Right ventricle myocardium inferior (tissue), 1 donor: ENCODE measurements at regions not wholly inside any gene's neighbourhood (a gene's known extent, or its start where the extent isn't known, plus 50 kb on each side); places are given as distances from the start of the nearest gene placed in this dataset.

Source experiments
- ATAC-seq: fragments of 200-7000 bp; cut with Tn5 transposase; one replicate; pipeline ENCODE4 v1.9.1; 2020; ENCODE audit warnings: mild to moderate bottlenecking, moderate library complexity
- DNase-seq: peaks from one replicate; pipeline ENCODE4 v3.0.0; 2021; ENCODE audit errors: missing footprints
- intact Hi-C: fragments of 100-400 bp; cut with DNase I; formaldehyde crosslinking; loops from one replicate; pipeline ENCODE4 v1.11.0; 2022
- donor health status: DM: no; HTN: yes; CAD: no; lungs with severe emphysema.

DNA sequence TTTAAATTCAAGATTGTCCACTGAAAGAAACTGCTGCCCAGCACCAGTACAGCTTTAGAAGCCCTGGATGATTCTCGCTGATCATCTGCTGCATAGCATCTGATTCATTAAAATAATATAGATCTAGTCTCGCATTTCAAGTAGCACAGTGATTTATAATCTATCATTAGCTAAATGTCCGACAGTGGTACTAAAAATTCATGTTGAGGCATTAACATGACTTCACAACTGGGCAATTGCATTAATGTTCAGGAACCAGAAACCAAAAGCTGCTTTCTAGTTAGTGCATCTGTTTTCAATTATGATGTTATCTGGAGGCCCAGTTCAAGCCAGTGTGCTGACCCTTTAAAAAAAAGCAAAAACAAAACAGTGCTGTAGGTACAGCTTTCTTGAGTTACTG, 1987.2 kb upstream of the SEL1L start:
- intact Hi-C loops: no loop called here
- ATAC-seq: no peak
- no peak for DNase-seq

DNA sequence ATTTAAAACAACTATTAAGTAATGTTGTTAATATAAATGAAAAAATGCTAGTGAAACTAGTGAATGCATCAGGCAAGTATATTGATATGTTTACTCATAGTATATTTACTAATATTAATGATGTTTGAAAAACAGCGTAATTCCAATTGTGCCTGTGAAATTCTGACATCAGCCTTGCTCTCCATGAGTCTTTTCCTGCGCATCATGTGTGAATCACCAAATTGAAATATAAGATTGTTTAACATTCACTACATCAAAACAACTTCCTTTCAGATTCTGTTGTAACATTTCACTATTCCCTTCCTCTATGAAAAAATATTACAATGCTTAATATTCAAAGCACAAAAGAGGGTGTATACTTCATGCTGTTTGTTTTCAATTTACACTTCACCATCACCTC, 1995.9 kb upstream of the SEL1L start:
- ATAC-seq: no peak
- no peak for DNase-seq
- intact Hi-C loops: no loop called here

DNA sequence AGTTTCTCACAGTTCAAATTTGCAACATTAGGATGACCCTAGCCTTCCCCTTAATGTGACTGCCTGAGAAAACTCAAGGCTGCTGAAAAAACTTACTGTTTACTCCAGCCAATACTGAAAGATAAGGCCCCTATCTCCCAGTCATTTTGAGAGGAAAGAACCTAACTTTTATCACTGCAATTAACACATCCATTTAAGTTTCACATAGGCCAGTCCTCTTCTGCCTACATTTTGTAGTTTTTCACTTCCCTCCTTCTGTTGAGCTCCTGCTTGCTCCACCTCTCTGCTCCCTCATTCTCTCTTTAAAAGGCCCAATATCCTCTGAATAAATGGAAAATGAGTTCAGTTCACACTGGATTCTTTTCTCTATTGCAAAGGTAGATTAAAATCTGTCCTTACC, 1996.2 kb upstream of the FLRT2 start:
- ATAC-seq: no peak
- no peak for DNase-seq
- intact Hi-C loops: no loop called here

DNA sequence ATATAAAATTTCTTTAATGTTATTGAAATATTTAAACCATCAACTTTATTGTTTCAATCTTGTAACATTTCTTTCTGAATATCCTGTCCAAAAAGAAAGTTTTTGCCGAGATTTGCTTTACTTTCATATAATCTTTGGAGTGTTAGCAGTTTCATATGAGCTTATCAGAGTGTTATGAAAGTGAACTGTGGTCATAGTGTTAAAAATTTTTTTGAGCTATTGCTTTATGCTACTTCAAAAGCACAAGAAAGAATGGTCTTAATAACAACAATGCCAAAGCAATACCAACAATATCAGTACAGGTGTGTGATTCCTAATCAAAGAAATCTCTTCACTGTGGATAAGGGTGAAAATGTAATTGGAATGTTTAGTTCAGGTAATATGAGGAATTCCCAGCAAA, 1994.9 kb upstream of the FLRT2 start:
- ATAC-seq: no peak
- intact Hi-C loops: no loop called here

DNA sequence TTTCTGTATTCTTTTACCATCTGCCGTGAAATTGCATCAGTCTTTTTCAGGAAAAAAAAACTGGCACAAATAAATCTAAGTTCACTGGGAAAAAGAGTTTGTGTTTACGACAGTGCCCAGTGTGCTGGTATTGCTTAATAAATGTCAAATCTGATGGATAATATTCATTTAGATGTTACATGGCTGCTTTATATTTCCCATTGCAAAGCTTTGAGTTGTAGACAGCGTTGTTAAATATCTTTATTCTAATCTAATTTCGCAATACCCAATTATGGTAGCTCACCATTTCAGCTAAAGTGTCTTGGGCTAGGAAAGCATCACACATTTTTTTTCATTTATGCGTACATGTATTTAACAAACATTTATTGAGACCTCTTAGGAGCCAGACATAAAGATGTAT, 1994.5 kb upstream of the FLRT2 start:
- intact Hi-C loops: no loop called here

More for the DNA sequence above, 1994.9 kb upstream of the FLRT2 start:
- no peak for DNase-seq

DNA sequence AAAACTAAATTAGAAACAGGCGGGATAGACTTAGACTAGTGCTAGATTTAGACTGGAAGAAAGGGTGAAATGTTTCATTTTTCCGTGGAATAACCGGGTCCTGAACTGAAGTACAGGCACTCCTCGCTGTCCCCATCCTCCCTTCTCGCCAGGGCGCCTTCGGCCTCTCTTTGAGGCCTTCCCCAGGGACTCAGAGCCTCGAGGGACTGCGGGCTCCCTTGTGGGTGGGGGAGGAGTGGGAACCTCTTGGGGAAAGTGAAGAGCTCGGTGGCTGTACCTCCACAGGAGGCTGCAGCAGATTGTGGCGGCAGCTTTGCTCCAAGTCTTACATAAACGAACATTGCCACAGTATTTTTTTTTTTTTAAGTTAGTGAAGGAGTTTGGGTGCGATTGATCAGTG, 1988.8 kb upstream of the FLRT2 start:
- intact Hi-C loops: no loop called here
- no peak for ATAC-seq
- no peak for DNase-seq

More for the DNA sequence above, 1994.5 kb upstream of the FLRT2 start:
- ATAC-seq (no peak), DNase-seq (no peak)

DNA sequence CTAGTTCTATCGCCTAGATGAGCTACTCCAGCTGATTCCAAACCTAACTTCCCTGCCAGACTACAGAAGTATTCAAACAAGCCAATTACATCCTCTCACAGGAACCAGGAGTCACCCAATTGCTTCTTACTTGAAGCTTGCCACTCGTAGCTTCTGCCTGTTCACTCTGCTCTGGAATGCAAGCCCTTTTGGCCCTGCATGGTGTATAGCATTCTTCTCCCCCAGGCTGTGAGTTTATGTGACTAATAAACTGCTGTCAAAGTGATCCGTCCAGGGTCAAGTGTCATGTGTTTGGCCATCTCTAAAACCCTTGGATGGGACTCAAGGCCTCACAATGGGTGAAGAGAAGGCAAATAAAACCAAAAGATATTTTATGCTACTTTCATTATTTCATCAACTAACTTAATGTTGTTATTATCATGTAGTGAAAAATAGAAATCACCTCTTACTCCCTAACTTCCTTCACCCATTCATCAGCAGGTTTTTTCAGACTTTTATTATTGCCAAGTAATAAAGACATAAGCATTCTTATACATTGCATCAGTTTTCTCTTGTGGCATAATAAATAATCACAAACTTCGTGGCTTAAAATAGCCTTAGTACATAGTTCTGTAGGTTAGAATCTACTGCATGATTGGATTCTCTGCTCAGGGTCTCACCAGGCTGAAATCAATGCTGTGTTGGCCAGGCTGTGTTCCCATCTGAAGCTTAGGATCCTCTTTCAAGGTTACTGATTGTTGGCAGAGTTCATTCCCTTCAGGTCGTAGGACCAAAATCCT, 1981.7 kb upstream of the FLRT2 start:
- intact Hi-C loops: no loop called here
- no peak for DNase-seq
- no peak for ATAC-seq

DNA sequence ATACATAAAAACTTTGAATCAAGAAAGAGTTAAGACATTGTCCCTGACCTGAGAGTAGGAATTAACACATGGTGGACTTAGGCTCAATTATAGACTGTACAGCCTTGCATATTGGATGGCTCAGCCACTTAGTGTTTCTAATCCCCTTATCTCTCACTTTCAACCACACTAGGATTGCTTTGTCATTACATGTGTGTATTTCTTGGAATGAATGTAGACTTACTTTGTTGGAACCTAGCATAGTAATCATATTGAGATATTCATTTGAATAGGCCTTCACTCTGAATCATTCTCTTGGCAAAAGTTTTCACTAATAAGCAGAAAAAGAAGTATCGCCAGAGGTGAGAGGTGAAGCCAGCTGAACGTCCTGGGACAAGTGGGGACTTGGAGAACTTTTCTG, 1973.9 kb upstream of the FLRT2 start:
- intact Hi-C loops: no loop called here
- no peak for DNase-seq
- ATAC-seq: no peak

DNA sequence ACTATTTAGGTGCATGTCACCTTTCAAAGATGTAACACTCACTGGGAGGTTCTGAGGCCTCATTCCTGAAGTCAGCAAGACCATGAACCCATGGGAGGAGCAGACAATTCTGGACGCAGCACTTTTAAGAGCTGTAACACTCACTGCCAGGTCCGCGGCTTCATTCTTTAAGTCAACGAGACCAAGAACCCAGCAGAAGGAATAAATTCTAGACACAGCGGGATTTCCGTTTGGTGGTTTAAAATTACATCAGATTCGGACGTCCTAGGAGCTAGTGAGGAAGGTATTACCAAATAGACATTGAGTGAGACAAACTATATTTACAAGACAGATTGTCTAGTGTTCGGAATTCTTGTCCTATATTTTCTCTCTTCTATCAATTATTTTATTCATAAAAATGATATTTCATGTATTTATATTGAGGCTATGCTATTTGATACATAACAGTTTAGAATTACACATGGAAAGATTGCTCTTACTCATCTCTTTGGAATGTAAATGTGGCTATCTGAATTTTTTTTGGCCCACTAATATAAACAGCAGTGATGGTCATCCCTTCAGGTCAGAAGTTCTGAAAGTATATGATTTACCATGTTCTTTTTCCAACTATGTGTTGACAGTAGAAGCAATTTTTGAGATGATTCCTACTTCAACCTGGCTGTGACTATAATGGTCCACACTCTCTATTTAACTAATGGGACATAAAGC, 1973.0 kb upstream of the FLRT2 start:
- no peak for DNase-seq
- ATAC-seq: no peak
- intact Hi-C loops: no loop called here

DNA sequence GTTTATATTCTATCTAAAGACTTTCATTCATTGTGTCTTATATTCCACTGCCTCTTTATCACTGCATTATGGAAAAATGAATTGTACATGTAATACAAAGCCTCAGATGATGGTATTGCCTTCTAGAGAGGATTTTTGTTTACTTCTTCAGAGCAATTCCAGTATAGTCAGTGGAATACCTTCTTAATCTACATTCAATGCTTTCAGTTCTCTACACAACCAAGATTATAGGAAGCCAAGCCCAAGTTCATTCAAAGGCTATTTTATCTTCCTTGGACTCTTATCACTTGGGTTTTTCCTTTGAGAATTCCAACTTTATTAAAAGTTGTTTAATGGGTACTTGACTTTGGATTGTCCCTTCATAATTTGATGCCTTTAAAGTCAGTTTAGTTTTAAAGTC, 1971.0 kb upstream of the FLRT2 start:
- no peak for ATAC-seq
- intact Hi-C loops: no loop called here

DNA sequence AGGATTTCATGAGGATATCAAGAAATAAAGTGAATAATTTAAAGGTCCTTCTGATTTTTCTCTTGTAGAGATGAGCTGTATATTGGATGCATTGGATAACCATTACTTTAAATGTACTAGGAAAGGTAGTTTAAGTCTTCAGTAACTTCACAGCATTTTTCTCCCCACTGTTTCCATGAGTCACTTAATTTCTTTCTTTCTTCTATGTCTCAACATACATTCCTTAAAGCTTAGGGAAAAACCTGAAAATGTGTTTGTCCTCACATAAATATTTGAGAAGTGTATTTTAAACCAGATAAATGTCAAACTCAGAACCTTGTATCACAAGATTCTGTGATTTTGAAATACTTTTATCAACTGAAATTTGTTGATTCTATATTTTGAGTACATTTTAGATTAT, 1970.2 kb upstream of the FLRT2 start:
- intact Hi-C loops: no loop called here

More for the DNA sequence above, 1971.0 kb upstream of the FLRT2 start:
- DNase-seq: no peak

DNA sequence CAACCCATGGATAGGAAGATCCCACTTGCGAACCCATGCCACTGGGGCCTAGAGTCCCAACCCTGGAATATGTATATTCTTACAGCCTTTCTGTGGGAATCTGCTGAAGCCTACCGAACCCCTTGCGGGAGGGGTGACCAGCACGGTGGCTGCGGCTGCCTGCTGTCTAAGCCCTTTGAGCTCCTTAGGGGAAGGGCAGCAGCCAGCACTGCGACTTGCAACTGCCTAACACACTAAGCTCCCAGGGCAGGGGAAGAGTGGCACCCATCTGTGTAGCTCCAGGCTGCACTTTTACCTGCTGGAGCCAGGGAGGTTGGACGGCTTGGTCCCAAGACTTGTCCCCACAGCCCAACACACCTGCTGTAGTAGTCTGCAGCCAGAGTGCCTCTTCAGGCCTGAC, 1968.7 kb upstream of the FLRT2 start:
- ATAC-seq: no peak
- intact Hi-C loops: no loop called here
- no peak for DNase-seq

More for the DNA sequence above, 1970.2 kb upstream of the FLRT2 start:
- no peak for ATAC-seq
- no peak for DNase-seq

DNA sequence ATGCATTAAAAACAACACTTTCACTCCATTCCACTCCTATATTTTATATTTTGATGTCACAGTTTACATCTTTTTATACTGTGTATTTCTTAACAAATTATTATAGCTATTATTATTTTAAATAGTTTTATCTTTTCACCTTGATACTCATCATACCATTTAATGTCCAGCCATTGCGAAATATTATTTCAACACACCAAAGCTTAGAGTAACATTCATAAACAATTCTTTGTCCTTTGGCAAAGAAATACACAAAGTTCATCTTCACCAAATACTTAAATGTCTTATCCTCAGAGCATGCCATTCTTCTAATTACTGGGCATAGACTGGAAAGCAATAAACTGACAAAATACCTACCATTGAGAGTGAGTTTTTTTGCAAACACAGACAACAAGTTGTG, 1963.4 kb upstream of the FLRT2 start:
- no peak for ATAC-seq
- DNase-seq: no peak
- intact Hi-C loops: no loop called here

DNA sequence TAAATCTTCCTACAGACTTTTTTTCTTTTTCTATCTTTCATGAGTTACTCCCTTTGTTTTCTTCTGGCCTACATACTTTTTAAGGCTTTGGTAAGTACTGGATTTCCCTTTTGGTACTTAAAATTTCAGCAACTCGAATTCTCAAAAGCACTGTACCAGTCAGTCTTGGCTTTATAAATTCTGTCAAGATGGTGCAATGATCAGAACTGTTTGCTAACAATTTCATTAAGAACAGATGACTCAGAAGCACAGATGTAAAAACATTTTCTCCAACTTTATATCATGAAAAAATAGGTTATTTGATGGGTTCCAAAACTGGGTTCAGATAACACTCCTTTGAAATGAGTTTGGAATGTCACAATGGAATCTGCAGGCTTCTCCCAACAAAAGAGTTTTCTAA, 1961.8 kb upstream of the FLRT2 start:
- ATAC-seq: no peak
- no peak for DNase-seq
- intact Hi-C loops: no loop called here

DNA sequence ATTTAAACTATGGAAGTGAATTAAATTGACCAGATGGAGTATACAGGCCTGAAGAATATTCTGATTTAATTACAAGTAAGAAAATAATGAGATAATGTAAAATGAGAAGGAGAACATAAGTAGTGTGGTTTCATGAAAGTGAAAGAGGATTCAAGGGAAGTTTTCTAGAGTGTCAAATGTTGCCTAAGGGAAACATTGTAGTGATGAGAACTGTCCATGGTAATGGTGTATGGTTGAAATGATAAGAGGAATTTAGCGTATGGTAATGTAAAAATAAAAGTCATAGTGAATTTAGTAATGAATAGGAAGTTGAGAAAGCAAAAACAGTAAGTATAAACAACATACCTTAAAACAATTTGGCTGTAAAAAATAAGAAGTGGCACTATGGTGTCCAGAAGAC, 1954.6 kb upstream of the FLRT2 start:
- no peak for ATAC-seq
- intact Hi-C loops: no loop called here
- no peak for DNase-seq

DNA sequence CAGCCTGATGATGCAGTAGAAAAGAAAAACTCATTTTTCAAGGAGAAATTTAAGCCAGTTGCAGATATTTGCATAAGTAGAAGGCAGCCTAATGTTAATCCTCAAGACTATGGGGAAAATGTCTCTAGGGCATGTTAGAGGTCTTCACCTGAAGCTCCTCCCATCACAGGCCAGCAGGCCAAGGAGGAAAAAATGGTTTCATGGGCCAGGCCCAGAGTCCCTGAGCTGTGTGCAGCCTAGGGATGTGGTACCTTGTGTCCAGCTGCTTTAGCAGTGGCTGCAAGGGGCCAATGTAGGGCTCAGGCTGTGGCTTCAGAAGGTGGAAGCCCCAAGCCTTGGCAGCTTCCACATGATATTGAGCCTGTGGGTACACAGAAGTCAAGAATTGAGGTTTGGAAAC, 1946.7 kb upstream of the FLRT2 start:
- ATAC-seq (no peak), DNase-seq (no peak)
- intact Hi-C loops: no loop called here

DNA sequence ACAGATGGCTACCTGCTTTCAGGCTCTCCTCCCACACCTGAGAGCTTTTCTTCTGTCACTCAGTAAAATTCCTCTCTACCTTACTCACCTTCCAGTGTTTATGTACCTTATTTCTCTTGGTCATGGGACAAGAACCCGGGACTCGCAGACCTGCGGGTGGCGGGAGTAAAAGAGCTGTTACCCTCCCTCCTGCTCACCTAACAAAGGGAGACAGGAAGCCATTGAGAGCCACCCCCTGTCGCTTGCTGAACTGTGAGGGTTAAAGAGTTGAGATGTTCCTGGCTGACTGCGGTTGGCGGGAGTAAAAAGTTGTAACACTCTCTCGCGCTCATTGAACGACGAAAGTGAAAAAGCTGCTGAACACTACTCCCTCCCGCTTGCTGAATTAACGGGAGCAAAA, 1935.1 kb upstream of the FLRT2 start:
- ATAC-seq: no peak
- intact Hi-C loops: no loop called here
- DNase-seq: no peak

DNA sequence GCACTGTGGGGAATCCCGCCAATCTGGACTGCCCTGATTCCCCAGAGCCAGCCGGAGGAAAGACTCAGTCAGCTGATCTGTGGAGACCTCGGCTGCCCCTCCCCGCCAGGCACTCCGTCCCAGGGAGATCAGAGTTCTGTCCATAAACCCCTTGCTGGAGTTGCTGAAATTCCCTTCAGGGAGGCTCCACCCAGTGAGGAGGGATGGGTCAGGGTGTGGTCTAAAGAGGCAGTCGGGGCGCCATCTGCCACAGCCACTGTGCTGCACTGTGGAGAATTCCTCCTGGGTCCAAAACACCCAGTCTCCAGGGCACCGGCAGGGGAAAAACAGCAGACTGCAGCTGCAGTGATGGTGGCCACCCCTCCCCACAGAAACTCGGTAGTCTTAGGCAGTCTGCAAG, 1922.3 kb upstream of the FLRT2 start:
- DNase-seq: no peak
- ATAC-seq: no peak
- intact Hi-C loops: no loop called here

DNA sequence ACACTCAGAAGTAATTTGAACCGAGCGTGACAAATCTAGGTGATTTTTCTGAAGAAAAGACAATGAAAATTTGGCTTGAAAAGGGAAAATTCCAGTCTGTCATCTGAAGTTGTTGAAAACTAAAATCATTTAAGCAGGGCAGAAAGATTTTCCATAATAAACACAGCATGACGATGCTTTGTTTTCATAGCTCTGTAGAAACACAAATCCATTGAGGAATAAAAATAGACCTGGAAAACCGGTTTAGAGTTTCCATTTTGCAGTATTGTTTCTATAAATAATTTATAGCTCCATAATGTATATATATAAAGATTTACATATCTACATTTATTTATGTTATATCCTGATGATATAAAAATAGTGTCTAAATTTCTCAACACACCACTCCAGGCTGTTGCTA, 1918.5 kb upstream of the FLRT2 start:
- DNase-seq (no peak), ATAC-seq (no peak)
- intact Hi-C loops: no loop called here

DNA sequence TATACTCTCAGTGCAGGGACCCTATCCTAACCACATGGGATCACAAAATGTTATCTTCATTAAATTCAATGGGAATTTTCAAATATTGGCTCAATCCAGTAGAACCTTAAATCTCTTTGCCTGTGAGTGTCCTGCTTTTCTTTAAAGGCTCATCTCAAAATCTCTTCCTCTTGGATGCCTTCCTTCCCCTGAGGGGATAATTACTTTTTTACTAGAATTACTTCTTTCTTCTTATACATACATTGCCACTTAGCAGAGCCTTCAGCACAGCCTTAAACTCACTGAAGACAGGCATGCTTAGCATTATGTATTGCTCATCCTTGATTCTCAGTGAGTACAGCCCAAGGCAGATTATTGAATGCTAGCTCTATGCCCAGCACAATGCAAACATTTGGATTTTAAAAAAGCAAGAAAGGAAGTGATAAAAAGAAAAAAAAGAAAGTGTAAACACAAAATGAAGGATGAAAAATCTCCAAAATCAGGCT, 1918.0 kb upstream of the FLRT2 start:
- DNase-seq: no peak
- no peak for ATAC-seq

DNA sequence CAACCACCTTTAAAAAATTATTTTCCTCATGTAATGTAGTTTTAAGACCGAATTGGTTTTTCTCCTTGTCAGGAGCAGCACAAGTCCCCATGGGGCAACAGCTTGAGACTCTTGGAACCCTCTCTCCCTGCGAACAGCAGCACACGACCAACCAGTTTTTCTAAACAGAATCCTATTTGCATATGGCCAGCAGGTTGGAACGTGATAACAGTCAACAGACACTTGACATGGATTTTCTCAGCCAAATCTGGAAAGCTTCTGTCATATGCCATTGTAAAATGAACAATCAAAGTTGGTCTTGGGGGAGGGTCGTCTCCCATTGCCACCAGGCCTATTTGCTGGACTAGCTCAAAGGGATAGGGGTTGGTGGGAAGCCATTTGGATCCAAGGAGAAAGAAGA, 1915.0 kb upstream of the FLRT2 start:
- DNase-seq (no peak), ATAC-seq (no peak)
- intact Hi-C loops: no loop called here

More for the DNA sequence above, 1918.0 kb upstream of the FLRT2 start:
- intact Hi-C loops: no loop called here
